ENCODE measurements at regions not wholly inside any gene's neighbourhood (a gene's known extent, or its start where the extent isn't known, plus 50 kb on each side); places are given as distances from the start of the nearest gene placed in this dataset.

DNA sequence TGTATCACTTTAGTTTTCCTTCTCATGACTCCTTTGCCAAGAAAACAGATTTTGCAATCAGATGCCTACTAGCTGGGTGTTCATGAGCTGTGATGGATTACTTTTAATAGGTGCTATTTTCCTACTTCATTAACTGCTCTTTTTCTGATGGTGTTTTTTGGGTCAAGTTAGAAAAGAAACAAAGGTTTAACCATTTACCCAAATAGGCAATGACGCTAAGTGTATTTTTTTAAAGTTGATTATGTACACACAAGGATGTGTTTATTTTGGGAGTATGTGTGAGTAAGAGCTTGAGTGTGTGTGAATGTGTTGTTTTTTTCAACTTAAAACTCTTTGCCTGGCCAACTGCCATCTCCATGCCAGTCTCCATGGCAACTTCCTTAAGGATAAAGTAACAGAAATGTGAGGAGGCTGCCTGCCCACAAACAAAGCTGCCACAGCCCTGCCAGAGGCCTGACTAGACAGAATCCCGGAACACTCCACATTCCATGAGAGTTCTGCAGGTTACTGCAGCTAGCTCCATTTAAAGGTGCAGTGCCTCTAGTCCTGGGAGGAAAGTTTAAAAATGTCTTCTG is 215.6 kb upstream of the RBMS3 start:
- no peak overlapping the region for H3K4me3 Mint-ChIP-seq
- no peaks in the 10 kb centered on the region for H3K36me3 Mint-ChIP-seq (ENCODE audit: low read depth)
- H3K27me3 Mint-ChIP-seq: no peaks in the 10 kb centered on the region
- no peaks in the 10 kb centered on the region for H3K4me1 Mint-ChIP-seq (ENCODE audit: low read depth)
- no peak overlapping the region for H3K27ac Mint-ChIP-seq
- H3K9me3 Mint-ChIP-seq: peaks cover 6% of the 10 kb centered on the region

DNA sequence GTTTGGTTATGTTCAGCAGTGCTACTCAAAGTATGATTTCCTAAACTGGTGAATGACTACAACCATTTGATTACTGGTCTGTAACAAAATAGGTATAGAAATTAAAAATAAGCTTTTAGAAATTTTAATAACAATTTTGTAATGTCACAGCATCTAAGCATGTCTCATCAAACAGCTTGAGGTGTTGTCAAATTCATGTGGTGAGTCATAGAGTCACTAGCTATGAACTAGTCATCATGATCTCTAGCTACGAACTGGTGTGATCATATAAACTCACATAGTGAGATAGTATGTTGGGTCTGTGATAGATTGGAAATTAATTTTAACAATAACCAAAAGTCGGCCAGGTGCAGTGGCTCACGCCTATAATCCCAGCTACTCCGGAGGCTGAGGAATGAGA is 213.9 kb upstream of the RBMS3 start:
- Mint-ChIP-seq H3K36me3 (ENCODE audit: low read depth) (no peaks in the 10 kb centered on the region), H3K9me3 (peaks cover 12% of the 10 kb centered on the region), H3K4me3 (no peak overlapping the region), H3K27me3 (no peaks in the 10 kb centered on the region), H3K4me1 (ENCODE audit: low read depth) (no peaks in the 10 kb centered on the region), H3K27ac (no peak overlapping the region)

DNA sequence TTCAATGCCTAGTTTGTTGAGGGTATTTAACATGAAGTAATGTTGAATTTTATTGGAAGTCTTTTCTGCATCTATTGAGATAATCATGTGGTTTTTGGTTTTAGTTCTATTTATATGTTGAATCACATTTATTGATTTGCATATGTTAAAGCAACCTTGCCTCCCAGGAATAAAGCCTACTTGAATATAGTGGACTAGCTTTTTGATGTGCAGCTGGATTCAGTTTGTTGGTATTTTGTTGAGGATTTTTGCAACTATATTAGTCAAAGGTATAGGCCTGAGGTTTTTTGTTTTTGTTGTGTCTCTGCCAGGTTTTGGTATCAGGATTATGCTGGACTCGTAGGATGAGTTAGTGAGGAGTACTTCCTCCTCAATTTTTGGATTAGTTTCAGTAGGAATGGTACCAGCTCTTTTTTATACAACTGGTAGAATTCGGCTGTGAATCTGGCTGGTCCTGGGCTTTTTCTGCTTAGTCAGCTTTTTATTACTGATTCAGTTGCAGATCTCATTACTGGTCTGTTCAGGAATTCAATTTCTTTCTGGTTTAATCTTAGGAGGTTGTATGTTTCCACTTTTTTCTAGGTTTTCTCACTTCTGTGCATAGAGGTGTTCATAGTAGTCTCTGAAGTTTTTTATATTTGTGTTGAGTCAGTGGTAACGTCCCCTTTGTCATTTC is 209.8 kb upstream of the RBMS3 start:
- H3K9me3 Mint-ChIP-seq: peaks cover 21% of the 10 kb centered on the region
- H3K27ac Mint-ChIP-seq: no peak overlapping the region
- H3K36me3 Mint-ChIP-seq (ENCODE audit: low read depth): no peaks in the 10 kb centered on the region
- H3K27me3 Mint-ChIP-seq: no peaks in the 10 kb centered on the region
- H3K4me1 Mint-ChIP-seq (ENCODE audit: low read depth): no peaks in the 10 kb centered on the region
- no peak overlapping the region for H3K4me3 Mint-ChIP-seq

DNA sequence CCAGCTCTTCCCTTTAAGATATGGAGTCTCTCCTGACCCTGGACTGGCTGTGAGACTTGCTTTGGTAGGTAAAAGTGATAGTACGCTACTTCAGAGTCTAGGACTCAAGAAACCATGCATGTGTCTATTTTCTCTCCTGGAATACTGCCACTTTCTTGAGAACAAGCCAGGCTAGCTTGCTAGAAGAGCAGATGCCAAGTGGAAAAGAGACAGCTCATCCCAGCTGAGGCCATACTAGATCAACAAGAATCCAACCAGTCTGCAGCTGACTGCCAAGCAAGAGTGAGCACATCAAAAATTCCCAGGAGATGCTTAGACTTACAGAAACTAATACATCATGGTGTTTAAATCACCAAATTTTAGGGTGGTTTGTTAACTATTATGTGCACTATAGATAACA is 208.3 kb upstream of the RBMS3 start:
- H3K9me3 Mint-ChIP-seq: peaks cover 21% of the 10 kb centered on the region
- H3K27me3 Mint-ChIP-seq: no peaks in the 10 kb centered on the region
- no peaks in the 10 kb centered on the region for H3K36me3 Mint-ChIP-seq (ENCODE audit: low read depth)
- H3K4me1 Mint-ChIP-seq (ENCODE audit: low read depth): no peaks in the 10 kb centered on the region
- H3K4me3 Mint-ChIP-seq: no peak overlapping the region
- no peak overlapping the region for H3K27ac Mint-ChIP-seq

DNA sequence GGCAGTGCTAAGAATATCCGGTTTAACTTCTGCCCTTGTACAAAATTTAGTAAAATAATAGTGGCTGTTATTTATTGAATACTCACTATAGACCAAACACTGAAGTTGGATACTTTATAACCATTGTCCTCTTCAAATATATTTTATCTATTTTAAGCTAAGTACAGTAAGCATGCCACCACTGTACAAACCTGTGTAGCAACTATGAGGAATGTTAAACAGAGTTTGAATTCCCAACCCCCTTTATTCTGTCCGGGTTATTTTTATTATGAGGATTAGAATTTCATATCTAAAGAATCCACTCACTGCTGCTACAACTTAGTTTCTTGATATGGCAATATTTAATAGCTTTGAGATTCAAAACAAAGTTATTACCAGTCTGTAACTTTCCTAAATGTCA is 203.5 kb upstream of the RBMS3 start:
- no peaks in the 10 kb centered on the region for H3K36me3 Mint-ChIP-seq (ENCODE audit: low read depth)
- peaks cover 11% of the 10 kb centered on the region for H3K9me3 Mint-ChIP-seq
- H3K4me3 Mint-ChIP-seq: no peak overlapping the region
- no peaks in the 10 kb centered on the region for H3K27me3 Mint-ChIP-seq
- H3K27ac Mint-ChIP-seq: no peak overlapping the region
- no peaks in the 10 kb centered on the region for H3K4me1 Mint-ChIP-seq (ENCODE audit: low read depth)

DNA sequence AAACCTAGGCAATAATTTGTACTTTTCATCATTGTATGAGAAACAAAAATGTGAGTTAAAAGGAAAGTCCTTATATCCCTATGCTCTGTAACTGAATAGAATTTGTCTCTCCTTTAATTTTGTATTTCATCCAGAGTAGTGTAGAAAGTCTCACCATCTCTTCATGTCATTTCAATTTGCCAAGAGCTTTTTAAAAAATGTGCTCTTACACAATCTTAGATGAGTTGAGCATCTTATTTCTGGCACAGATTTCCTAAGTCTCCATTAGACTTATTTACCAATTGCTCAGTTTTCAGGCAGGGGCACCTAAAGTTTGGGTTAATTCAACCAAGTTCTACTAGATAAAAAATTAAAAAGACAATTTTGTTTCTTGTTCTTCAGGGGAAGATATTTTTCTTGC is 201.5 kb upstream of the RBMS3 start:
- H3K4me1 Mint-ChIP-seq (ENCODE audit: low read depth): no peaks in the 10 kb centered on the region
- peaks cover 4% of the 10 kb centered on the region for H3K9me3 Mint-ChIP-seq
- no peaks in the 10 kb centered on the region for H3K36me3 Mint-ChIP-seq (ENCODE audit: low read depth)
- no peak overlapping the region for H3K4me3 Mint-ChIP-seq
- no peak overlapping the region for H3K27ac Mint-ChIP-seq
- no peaks in the 10 kb centered on the region for H3K27me3 Mint-ChIP-seq

DNA sequence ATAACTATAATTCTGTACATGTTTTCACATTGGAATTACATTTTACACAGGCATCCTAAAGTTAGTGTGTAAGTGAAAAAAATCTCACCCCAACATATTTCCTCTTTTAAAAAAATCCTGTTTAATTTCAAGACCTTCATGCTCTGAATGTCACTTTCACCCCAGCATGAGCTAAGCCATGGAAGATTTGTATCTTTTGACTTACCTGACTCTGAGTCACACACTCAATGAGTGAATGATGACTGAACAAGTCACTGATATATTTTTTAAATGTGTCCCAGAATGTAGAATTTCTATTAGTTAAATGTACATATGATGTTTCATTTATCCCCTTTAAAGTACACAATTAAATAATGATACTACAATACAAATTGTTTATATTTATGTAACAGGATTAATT is 199.9 kb upstream of the RBMS3 start:
- Mint-ChIP-seq H3K4me3 (no peak overlapping the region), H3K9me3 (peaks cover 9% of the 10 kb centered on the region), H3K36me3 (ENCODE audit: low read depth) (no peaks in the 10 kb centered on the region), H3K4me1 (ENCODE audit: low read depth) (no peaks in the 10 kb centered on the region), H3K27me3 (no peaks in the 10 kb centered on the region), H3K27ac (no peak overlapping the region)

DNA sequence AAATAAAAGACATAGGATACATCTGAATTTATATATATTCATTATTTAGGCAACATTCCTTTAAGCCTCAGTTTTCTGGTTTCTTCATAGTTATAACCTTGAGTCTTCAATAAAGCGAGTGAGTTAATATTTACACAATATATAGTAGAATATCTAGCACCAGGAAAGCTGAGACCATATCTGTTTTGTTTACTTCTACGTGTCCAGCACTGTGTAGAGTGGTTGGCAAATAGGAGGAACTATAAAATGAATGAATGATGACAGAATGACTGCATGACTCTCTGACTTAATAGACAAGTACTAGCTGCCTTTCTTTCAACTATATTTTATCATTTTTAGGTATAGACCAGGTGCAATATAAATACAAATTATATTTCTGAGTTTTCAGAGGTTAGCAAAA is 197.8 kb upstream of the RBMS3 start:
- H3K4me1 Mint-ChIP-seq (ENCODE audit: low read depth): no peaks in the 10 kb centered on the region
- no peaks in the 10 kb centered on the region for H3K36me3 Mint-ChIP-seq (ENCODE audit: low read depth)
- no peaks in the 10 kb centered on the region for H3K27me3 Mint-ChIP-seq
- H3K27ac Mint-ChIP-seq: no peak overlapping the region
- H3K4me3 Mint-ChIP-seq: no peak overlapping the region
- peaks cover 11% of the 10 kb centered on the region for H3K9me3 Mint-ChIP-seq

DNA sequence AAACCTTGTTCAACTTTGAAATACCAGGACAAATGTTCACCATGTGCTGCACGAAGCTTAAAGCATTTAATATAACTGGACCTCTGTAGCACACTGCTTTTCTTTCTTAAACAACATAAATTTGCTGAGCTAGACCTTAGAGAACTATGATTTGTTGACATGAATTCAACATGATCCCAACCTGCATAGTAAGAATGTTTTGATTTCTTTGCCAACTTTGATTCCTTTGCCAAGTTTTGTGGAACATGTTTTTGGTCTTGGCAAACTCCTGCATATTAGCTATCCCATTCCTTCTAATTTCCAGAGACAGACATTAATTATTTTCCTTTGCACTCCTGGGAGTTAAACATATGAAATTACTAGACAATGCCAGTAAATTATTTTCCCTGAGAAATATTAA is 197.2 kb upstream of the RBMS3 start:
- Mint-ChIP-seq H3K27me3 (no peaks in the 10 kb centered on the region), H3K36me3 (ENCODE audit: low read depth) (no peaks in the 10 kb centered on the region), H3K4me3 (no peak overlapping the region), H3K27ac (no peak overlapping the region), H3K9me3 (peaks cover 11% of the 10 kb centered on the region), H3K4me1 (ENCODE audit: low read depth) (no peaks in the 10 kb centered on the region)

DNA sequence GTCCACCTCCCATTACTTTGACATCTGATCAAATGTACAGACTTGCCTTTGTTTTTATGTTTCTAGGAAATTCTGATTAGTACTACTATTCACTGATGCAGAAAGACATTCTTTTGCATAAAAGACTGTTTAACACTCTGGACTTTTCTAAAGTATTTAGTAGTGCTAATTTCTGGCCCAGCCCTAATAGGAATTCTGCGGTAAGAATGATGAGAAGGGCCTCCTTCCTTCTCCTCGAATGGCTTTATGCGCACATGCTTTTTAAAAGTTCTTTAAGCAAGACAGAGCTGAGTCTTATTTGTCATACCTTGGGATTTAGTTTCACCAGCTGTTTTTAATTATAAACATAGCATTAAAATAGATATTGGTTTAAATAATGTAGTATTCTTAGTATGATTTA is 192.3 kb upstream of the RBMS3 start:
- no peak overlapping the region for H3K4me3 Mint-ChIP-seq
- H3K4me1 Mint-ChIP-seq (ENCODE audit: low read depth): peaks cover 19% of the 10 kb centered on the region
- no peaks in the 10 kb centered on the region for H3K27me3 Mint-ChIP-seq
- no peak overlapping the region for H3K27ac Mint-ChIP-seq
- H3K36me3 Mint-ChIP-seq (ENCODE audit: low read depth): peaks cover 4% of the 10 kb centered on the region
- H3K9me3 Mint-ChIP-seq: peaks cover 14% of the 10 kb centered on the region

DNA sequence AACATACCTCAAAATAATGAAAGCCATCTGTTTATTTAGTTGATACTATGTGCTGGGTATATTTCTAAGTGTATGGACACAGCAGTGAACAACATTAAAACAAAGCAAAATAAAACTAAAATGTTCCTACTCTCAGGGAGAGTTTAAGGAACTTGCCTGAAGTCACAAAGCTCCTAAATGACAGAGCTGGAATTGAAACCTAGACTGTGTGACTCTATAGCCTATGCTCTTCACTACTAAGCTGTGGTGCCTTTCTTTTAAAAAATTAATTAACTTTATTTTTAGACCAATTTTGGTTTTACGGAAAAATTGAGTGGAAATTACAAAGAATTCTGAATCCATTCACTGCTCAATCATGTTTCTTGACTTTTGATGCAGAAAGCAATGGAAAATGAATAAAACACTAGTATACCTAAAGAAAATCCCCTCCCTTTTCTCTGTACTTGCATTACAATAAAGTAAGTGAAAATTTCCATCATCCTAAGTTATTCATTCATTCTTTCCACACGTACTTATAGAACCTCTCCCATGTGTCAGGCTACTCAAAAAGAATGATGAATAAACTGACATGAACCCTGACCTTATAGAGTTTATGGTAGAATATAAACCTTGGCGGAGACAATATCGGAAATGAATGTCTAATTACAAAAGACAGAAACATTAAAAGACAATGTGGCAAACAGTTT is 189.8 kb upstream of the RBMS3 start:
- H3K9me3 Mint-ChIP-seq: peaks cover 21% of the 10 kb centered on the region
- H3K27me3 Mint-ChIP-seq: no peaks in the 10 kb centered on the region
- H3K36me3 Mint-ChIP-seq (ENCODE audit: low read depth): peaks cover 4% of the 10 kb centered on the region
- no peak overlapping the region for H3K4me3 Mint-ChIP-seq
- peak overlapping the region; percentile 87 for H3K27ac Mint-ChIP-seq
- H3K4me1 Mint-ChIP-seq (ENCODE audit: low read depth): peaks cover 19% of the 10 kb centered on the region

DNA sequence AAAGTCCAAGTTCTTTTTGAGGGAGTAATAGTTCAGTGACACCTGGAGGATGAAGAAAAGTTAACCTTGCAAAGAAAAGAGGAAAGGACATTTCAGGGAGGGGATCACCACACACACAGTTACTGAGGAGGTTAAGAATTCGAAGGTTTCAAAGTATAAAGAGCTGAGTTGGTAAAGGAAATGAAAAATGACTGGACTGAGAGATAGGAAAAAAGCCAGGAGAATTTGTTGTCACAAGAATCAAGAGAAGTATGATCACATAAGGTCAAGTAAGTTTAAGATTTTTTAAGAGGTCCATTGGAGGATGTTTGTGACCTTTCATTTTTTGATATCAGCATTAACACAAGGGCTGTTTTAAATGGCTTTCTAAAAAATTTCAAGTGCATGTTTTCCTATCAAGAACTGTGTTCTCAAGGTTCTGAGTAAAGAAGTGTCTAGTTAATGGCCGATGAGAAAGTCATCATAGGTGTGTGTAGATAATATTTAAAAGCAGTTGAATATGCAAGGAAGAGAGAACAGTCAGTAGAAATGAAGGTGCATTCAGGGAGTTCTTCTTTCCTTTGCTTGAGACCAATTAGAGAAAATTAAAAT is 189.2 kb upstream of the RBMS3 start:
- peaks cover 19% of the 10 kb centered on the region for H3K4me1 Mint-ChIP-seq (ENCODE audit: low read depth)
- H3K27me3 Mint-ChIP-seq: no peaks in the 10 kb centered on the region
- peaks cover 4% of the 10 kb centered on the region for H3K36me3 Mint-ChIP-seq (ENCODE audit: low read depth)
- H3K27ac Mint-ChIP-seq: peak overlapping the region; percentile 85
- peaks cover 24% of the 10 kb centered on the region for H3K9me3 Mint-ChIP-seq
- H3K4me3 Mint-ChIP-seq: no peak overlapping the region

DNA sequence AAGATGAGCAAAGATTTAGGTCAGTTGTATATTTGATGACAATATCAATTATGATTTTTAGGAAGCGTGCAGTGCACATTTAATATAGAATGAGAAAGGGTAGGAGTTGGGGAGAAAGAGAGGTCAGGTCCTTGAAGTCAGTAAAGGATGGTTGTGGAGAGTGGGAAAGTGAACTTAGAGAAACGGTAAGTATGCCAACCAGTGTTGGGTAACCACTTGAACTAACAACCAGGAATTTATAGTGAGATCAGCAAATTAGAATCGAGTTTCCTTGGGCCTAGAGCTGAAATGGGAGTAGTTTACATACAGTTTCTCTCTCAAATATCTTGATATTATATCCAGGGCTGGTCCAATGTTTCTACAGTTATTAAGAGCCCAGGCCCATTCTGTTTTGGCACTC is 188.5 kb upstream of the RBMS3 start:
- no peak overlapping the region for H3K4me3 Mint-ChIP-seq
- peaks cover 31% of the 10 kb centered on the region for H3K9me3 Mint-ChIP-seq
- peak overlapping the region; percentile 85 for H3K27ac Mint-ChIP-seq
- no peaks in the 10 kb centered on the region for H3K27me3 Mint-ChIP-seq
- peaks cover 19% of the 10 kb centered on the region for H3K4me1 Mint-ChIP-seq (ENCODE audit: low read depth)
- H3K36me3 Mint-ChIP-seq (ENCODE audit: low read depth): peaks cover 4% of the 10 kb centered on the region

DNA sequence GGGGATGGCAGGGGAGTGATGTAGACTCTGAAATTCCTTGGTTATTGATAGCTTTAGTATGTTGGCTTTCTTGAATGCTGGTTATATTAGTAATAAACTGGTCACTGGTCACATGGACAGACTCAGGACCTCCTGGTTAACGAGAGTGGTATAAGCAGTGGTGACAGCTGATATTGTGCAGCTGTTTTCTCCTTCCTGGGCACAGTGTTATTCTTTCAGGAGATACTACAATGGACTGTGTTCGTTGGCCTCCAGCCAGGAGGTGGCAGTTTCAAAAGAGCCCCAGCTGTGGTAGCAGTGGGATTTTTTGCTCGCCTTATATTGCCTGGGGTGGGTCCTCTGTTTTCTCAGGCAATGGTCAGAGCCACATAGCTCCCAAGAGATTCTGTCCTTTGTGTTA is 181.6 kb upstream of the RBMS3 start:
- H3K4me1 Mint-ChIP-seq (ENCODE audit: low read depth): no peaks in the 10 kb centered on the region

DNA sequence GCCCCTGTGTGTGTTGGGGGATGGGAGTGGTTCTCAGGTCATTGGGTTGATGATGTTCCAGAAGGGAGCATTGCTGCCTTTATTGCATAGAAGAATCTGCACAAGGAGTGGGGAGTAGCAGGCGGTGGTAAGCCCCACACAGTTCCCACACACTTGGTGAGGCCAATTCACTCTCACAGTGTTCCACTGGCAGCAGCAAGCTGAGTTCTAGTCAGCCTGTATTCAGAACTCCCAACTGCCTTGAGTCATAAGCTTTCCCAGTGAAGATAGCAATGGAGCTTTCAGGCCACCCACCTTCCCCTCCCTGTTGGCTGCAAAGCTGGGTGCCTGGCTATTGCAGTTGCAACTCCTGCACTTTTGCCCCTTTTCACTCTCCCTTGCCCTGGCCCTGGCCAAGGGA is 181.1 kb upstream of the RBMS3 start:
- H3K4me3 Mint-ChIP-seq: no peak overlapping the region
- H3K27ac Mint-ChIP-seq: no peak overlapping the region
- peaks cover 23% of the 10 kb centered on the region for H3K9me3 Mint-ChIP-seq
- no peaks in the 10 kb centered on the region for H3K27me3 Mint-ChIP-seq
- H3K36me3 Mint-ChIP-seq (ENCODE audit: low read depth): no peaks in the 10 kb centered on the region
- no peaks in the 10 kb centered on the region for H3K4me1 Mint-ChIP-seq (ENCODE audit: low read depth)

More for the DNA sequence above, 181.6 kb upstream of the RBMS3 start:
- H3K36me3 Mint-ChIP-seq (ENCODE audit: low read depth): no peaks in the 10 kb centered on the region
- H3K27ac Mint-ChIP-seq: no peak overlapping the region
- peaks cover 27% of the 10 kb centered on the region for H3K9me3 Mint-ChIP-seq
- H3K4me3 Mint-ChIP-seq: no peak overlapping the region
- no peaks in the 10 kb centered on the region for H3K27me3 Mint-ChIP-seq

All from stimulated activated naive CD8-positive, alpha-beta T cell treated with anti-CD3 and anti-CD28 coated beads, Interleukin-15, Interleukin-2, amounts not matched to agents 100 ng/mL and 50 ng/mL, for 24 hours (primary cell).